ENCODE measurements at regions not wholly inside any gene's neighbourhood (a gene's known extent, or its start where the extent isn't known, plus 50 kb on each side); places are given as distances from the start of the nearest gene placed in this dataset.

DNA sequence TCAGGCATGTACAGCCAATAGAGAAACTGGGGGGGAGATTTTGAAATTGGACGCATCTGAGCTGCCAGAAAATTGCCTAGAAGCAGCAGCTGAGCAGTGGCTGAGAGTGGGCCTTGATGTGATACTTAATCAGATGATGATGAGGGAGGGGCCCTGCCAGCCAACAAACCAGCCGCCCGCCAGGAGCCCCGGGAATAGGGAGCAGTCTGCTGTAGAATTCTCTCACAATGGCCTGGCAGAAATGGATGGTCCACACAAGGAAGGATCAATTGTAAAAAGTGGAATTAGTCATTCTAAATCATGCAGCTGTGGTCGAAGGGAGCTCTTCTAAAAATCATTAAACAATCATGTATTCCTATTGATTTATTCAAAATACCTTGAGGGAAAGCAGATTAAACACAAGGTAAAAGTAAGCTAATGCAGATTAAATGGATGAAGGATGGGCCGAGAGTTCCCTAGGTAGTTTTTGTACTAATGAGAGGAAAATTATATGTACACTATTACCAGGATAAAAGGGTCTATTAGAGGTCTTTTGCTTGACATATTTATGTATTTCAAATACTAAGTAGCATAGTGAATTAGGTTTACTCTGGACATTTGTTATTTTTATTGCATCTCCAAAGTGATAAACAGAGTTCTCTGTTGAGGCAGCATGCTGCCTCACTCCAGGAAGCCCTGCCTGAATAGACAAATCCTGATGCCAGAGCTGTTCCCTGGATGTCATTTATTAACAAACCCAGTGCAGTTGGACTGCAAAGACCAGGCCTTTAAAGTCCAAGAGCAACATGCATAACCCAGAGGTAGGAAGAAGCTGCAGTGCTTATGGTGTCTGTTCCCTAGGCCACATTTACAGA lies 91.3 kb downstream of the NKX6-1 start:
- TF ChIP-seq GATA2 (IDR thresholded peaks at IDR 0.05; ENCODE audit: low read depth, low read length) (no peak), GATA3 (IDR thresholded peaks at IDR 0.05; ENCODE audit: low read depth, low read length) (no peak)

Data from SH-SY5Y (cell line).